Endothelial cell of umbilical vein (primary cell): ENCODE measurements at regions not wholly inside any gene's neighbourhood (a gene's known extent, or its start where the extent isn't known, plus 50 kb on each side); places are given as distances from the start of the nearest gene placed in this dataset.

Source experiments
- EZH2 ChIP-seq: IDR thresholded peaks from 2 replicates; pipeline ENCODE4 v1.6.1; 2012; ENCODE audit warnings: borderline replicate concordance, low read depth, mild to moderate bottlenecking, moderate library complexity, low read length, inconsistent platforms; ENCODE audit not compliant: severe bottlenecking
- GATA2 ChIP-seq: IDR thresholded peaks from 2 replicates; pipeline ENCODE4 v1.7.0; 2011; ENCODE audit warnings: low read depth, mild to moderate bottlenecking, moderate library complexity, mixed read lengths, low read length; ENCODE audit not compliant: insufficient read length, insufficient read depth
- POLR2A ChIP-seq: IDR thresholded peaks from 2 replicates; pipeline ENCODE4 v1.6.1; 2012; ENCODE audit warnings: low read depth, mild to moderate bottlenecking, control low read depth, low read length
- TF ChIP-seq, protein P1 (sequence below), 2 donors: IDR thresholded peaks; 1 replicate in 1 of 2; 2 replicates in 1 of 2; pipeline ENCODE4 v1.5.1; 2011; ENCODE audit warnings: low read length in 2 of 2, mild to moderate bottlenecking in 2 of 2, moderate library complexity in 2 of 2, control low read depth in 1 of 2, inconsistent platforms in 1 of 2, low read depth in 1 of 2; ENCODE audit not compliant: insufficient read depth in 1 of 2; ENCODE audit errors: extremely low read depth in 1 of 2

DNA sequence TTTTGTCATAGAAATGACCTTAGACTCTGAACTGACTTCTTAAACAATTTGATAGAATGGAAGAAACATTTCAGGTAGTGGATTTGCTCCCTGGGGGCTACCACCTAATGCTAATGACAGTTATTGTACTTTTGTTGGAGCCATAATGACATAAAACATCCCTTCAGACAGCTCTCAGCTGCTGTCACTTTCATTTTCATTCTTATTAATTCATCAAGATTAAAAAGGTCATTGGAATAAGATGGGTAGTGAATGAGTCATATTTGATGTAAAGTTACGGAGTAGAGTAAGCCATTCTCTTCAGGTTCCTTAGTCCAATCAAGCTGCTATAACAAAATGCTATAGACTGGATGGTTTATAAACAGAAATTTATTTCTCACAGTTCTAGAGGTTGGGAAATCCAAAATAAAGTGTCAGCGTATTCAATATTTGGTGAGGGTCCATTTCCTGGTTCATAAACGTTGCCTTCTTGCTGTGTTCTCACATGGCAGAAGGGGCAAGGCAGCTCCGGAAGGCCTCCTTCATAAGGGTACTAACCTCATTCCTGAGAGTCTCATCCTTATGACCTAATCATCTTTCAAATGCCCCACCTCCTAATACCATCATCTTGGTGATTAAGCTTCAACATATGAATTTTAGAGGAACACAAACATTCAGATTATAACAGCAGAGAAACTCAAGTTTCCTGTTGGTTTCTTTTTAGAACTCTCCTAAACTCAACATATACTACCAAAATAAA, 268.5 kb downstream of the ARAP2 start:
- no peak for TF ChIP-seq GATA2
- TF ChIP-seq, protein P1, sequence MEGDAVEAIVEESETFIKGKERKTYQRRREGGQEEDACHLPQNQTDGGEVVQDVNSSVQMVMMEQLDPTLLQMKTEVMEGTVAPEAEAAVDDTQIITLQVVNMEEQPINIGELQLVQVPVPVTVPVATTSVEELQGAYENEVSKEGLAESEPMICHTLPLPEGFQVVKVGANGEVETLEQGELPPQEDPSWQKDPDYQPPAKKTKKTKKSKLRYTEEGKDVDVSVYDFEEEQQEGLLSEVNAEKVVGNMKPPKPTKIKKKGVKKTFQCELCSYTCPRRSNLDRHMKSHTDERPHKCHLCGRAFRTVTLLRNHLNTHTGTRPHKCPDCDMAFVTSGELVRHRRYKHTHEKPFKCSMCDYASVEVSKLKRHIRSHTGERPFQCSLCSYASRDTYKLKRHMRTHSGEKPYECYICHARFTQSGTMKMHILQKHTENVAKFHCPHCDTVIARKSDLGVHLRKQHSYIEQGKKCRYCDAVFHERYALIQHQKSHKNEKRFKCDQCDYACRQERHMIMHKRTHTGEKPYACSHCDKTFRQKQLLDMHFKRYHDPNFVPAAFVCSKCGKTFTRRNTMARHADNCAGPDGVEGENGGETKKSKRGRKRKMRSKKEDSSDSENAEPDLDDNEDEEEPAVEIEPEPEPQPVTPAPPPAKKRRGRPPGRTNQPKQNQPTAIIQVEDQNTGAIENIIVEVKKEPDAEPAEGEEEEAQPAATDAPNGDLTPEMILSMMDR (IDR thresholded peaks at IDR 0.05; ENCODE audit: extremely low read depth in 1 of 2, insufficient read depth in 1 of 2, low read depth in 1 of 2, low read length in 2 of 2) = no peak
- no peak for TF ChIP-seq EZH2
- no peak for TF ChIP-seq POLR2A
